Adrenal gland (tissue), 9 donors: ENCODE measurements at regions not wholly inside any gene's neighbourhood (a gene's known extent, or its start where the extent isn't known, plus 50 kb on each side); places are given as distances from the start of the nearest gene placed in this dataset.

Experiments used
- DNase-seq, 7 donors: peaks; one replicate each; pipeline ENCODE4 v3.0.0-alpha.2; 2019 to 2020
- H3K27ac ChIP-seq, 5 donors: fragments of 200-600 bp; sonication (generic) in 4 of 5; 1 replicate in 3 of 5; 2 replicates in 2 of 5; pipeline versions ENCODE4 v1.5.1 to v1.8.0; 2016 to 2020; ENCODE audit warnings: mild to moderate bottlenecking in 1 of 5
- H3K27me3 ChIP-seq: fragments of 200-600 bp; 2 replicates; pipeline ENCODE4 v1.8.0; 2021
- H3K36me3 ChIP-seq, 2 donors: fragments of 200-600 bp; replicated peaks in 1 of 2; 1 replicate in 1 of 2; 2 replicates in 1 of 2; pipeline versions ENCODE4 v1.5.1 to v1.8.0; 2018 to 2022
- H3K4me1 ChIP-seq, 2 donors: fragments of 200-600 bp; replicated peaks in 1 of 2; 1 replicate in 1 of 2; 2 replicates in 1 of 2; pipeline versions ENCODE4 v1.5.1 to v1.8.0; 2018 to 2021
- H3K4me3 ChIP-seq, 4 donors: fragments of 200-600 bp; sonication (generic) in 3 of 4; one replicate each; pipeline ENCODE4 v1.5.1; 2016 to 2018
- H3K9me3 ChIP-seq, 3 donors: fragments of 200-600 bp; sonication (generic) in 1 of 3; replicated peaks in 1 of 3; 1 replicate in 2 of 3; 2 replicates in 1 of 3; pipeline versions ENCODE4 v1.5.1 to v1.8.0; 2016 to 2021
- POLR2A ChIP-seq, 2 donors: fragments of 450-650 bp; IDR thresholded peaks; one replicate each; pipeline ENCODE4 v1.6.1; 2017; ENCODE audit warnings: antibody characterized with exemption in 2 of 2, mild to moderate bottlenecking in 2 of 2, moderate library complexity in 1 of 2
- WGBS, 4 donors: extraction: QIAGEN DNeasy Blood & Tissue Kit in 2 of 4; methylation state at CpG; one replicate each; pipeline versions ENCODE4 v1.1.5 to v1.1.7; 2013 to 2017; 5-methylcytosine and 5-hydroxymethylcytosine counted together
- intact Hi-C, 2 donors: fragments of 100-400 bp; cut with DNase I; formaldehyde crosslinking; loops; one replicate each; pipeline versions ENCODE4 v1.14.1 to v1.15.0; 2022 to 2023
- TF ChIP-seq, protein P1 (sequence below), 6 experiments: fragments of 450-650 bp in 4 of 6; fragments of 200-600 bp in 2 of 6; sonication (generic) in 1 of 6; IDR thresholded peaks; 1 replicate in 5 of 6; 2 replicates in 1 of 6; pipeline versions ENCODE4 v1.5.1 to v1.8.0; 2016 to 2021; ENCODE audit warnings: antibody characterized with exemption in 6 of 6, mild to moderate bottlenecking in 2 of 6, moderate library complexity in 1 of 6
- donor health status: healthy with polysubstance abuse.
- donor health status: Bipolar disorder and iron deficiency.
- donor health status: DM: yes; HTN: yes; CAD: no.
- donor health status: DM: no; HTN: no; CAD: no.
- donor health status: DM: no; HTN: no; CAD: no.

GRCh38 chr5:87825583-87825982 lies 412.9 kb upstream of the CCNH start:
- H3K9me3 ChIP-seq, result no peaks in the 10 kb centered on the region
- WGBS, 4 donors, result 31 to 57% (median 44%) methylated on average over 1 of the region's 1 CpG
- H3K27me3 ChIP-seq, result no peaks in the 10 kb centered on the region
- no peak overlapping the region for H3K4me3 ChIP-seq
- TF ChIP-seq, protein P1, sequence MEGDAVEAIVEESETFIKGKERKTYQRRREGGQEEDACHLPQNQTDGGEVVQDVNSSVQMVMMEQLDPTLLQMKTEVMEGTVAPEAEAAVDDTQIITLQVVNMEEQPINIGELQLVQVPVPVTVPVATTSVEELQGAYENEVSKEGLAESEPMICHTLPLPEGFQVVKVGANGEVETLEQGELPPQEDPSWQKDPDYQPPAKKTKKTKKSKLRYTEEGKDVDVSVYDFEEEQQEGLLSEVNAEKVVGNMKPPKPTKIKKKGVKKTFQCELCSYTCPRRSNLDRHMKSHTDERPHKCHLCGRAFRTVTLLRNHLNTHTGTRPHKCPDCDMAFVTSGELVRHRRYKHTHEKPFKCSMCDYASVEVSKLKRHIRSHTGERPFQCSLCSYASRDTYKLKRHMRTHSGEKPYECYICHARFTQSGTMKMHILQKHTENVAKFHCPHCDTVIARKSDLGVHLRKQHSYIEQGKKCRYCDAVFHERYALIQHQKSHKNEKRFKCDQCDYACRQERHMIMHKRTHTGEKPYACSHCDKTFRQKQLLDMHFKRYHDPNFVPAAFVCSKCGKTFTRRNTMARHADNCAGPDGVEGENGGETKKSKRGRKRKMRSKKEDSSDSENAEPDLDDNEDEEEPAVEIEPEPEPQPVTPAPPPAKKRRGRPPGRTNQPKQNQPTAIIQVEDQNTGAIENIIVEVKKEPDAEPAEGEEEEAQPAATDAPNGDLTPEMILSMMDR (IDR thresholded peaks at IDR 0.05), result no peak
- TF ChIP-seq POLR2A (IDR thresholded peaks at IDR 0.05), result no peak
- no peaks in the 10 kb centered on the region for H3K4me1 ChIP-seq
- DNase-seq, result no peak
- H3K36me3 ChIP-seq, result no peaks in the 10 kb centered on the region
- intact Hi-C loops, result no loop called here
- H3K27ac ChIP-seq, result no peak overlapping the region

DNA sequence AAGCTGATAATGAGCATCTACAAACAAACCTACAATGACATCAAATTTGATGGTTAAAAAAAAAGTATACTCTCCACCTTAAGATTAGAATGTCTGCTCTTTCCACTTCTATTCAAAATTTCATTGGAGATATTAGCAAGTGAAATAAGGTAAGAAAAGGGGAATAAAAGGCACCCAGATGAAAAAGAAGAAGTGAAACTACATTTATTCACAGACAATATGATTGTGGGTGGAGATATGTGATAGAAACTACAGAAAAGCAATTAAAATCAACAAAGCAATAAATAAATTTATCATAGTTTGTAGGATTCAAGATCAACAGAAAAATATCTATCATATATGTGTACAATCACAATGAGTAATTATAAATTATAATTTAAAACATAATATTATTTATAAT lies 395.1 kb upstream of the CCNH start:
- Histone ChIP-seq H3K36me3 (no peaks in the 10 kb centered on the region), H3K9me3 (no peaks in the 10 kb centered on the region), H3K27me3 (no peaks in the 10 kb centered on the region), H3K27ac (no peak overlapping the region), H3K4me3 (no peak overlapping the region), H3K4me1 (no peaks in the 10 kb centered on the region)
- no peak for TF ChIP-seq POLR2A (IDR thresholded peaks at IDR 0.05)
- TF ChIP-seq, protein P1 (IDR thresholded peaks at IDR 0.05), result no peak
- no peak for DNase-seq
- intact Hi-C loops, result no loop called here

DNA sequence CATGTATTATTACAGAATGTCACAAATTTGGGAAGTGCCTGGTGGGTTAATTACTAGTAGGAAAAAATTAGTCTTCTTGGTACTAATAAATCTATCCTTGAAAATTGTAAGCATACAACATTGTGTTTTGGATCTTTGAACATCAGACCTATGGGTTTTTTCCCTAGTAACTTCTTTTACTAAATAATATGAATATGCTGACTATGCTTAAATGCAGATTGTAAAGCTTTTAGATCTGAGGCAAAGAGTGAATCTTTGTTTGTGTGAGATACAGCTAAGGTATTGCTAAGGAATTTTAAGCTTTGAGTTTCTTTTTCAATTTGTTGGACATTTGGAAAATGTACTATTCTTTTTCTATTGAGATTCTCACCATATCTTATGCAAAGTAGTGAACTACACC lies 390.6 kb upstream of the CCNH start:
- intact Hi-C loops, result no loop called here
- DNase-seq, result no peak
- Histone ChIP-seq H3K27ac (no peak overlapping the region), H3K9me3 (no peaks in the 10 kb centered on the region), H3K4me3 (no peak overlapping the region), H3K4me1 (no peaks in the 10 kb centered on the region), H3K36me3 (no peaks in the 10 kb centered on the region), H3K27me3 (no peaks in the 10 kb centered on the region)
- TF ChIP-seq, protein P1 (IDR thresholded peaks at IDR 0.05), result no peak
- no peak for TF ChIP-seq POLR2A (IDR thresholded peaks at IDR 0.05)

GRCh38 chr5:87791869-87792268 lies 379.1 kb upstream of the CCNH start:
- Histone ChIP-seq H3K27me3 (peaks cover 11% of the 10 kb centered on the region), H3K4me1 (no peaks in the 10 kb centered on the region), H3K4me3 (no peak overlapping the region), H3K9me3 (peaks cover 0 to 6% (median 0%) of the 10 kb centered on the region in 3 donors), H3K27ac (no peak overlapping the region), H3K36me3 (no peaks in the 10 kb centered on the region)
- no peak for DNase-seq
- 48 to 56% (median 51%) methylated on average over 4 of the region's 4 CpGs for WGBS, 4 donors
- intact Hi-C loops, result no loop called here
- TF ChIP-seq, protein P1 (IDR thresholded peaks at IDR 0.05), result no peak
- TF ChIP-seq POLR2A (IDR thresholded peaks at IDR 0.05), result no peak
